GM12892 (cell line): ENCODE measurements at regions not wholly inside any gene's neighbourhood (a gene's known extent, or its start where the extent isn't known, plus 50 kb on each side); places are given as distances from the start of the nearest gene placed in this dataset.

Experiments used
- POLR2A ChIP-seq: IDR thresholded peaks from 2 replicates; pipeline ENCODE4 v1.6.1; 2011; ENCODE audit warnings: low read depth, low read length, control low read depth
- POLR2AphosphoS5 ChIP-seq: IDR thresholded peaks from 2 replicates; pipeline ENCODE4 v1.6.1; 2011; ENCODE audit warnings: low read depth, low read length, control low read depth

GRCh38 chr5:34606101-34606500 lies 50.0 kb upstream of the RAI14 start:
- TF ChIP-seq POLR2A = no peak
- TF ChIP-seq POLR2AphosphoS5 = no peak
